GM23338 (cell line): ENCODE measurements at regions not wholly inside any gene's neighbourhood (a gene's known extent, or its start where the extent isn't known, plus 50 kb on each side); places are given as distances from the start of the nearest gene placed in this dataset.

ENCODE experiments used
- ATAC-seq: fragments of 200-7000 bp; cut with Tn5 transposase; 3 replicates; pipeline ENCODE4 v1.9.1; 2020
- DNase-seq: peaks from one replicate; pipeline ENCODE4 v3.0.0-alpha.2; 2015; ENCODE audit warnings: low spot score
- H2AFZ ChIP-seq: fragments of 200-600 bp; sonication (generic); 2 replicates; pipeline ENCODE4 v1.8.0; 2016; ENCODE audit warnings: antibody characterized with exemption, mild to moderate bottlenecking, moderate library complexity
- H3F3A ChIP-seq: fragments of 200-600 bp; sonication (generic); replicated peaks from 2 replicates; pipeline ENCODE4 v1.8.0; 2017; ENCODE audit warnings: antibody characterized with exemption, mixed run types, low read depth
- H3K27ac ChIP-seq: fragments of 200-600 bp; sonication (generic); 2 replicates; pipeline ENCODE4 v1.6.1; 2016; ENCODE audit warnings: low read depth
- H3K27me3 ChIP-seq: fragments of 200-600 bp; sonication (generic); 2 replicates; pipeline ENCODE4 v1.8.0; 2016; ENCODE audit warnings: mild to moderate bottlenecking, mixed run types, moderate library complexity; ENCODE audit not compliant: insufficient read depth
- H3K36me3 ChIP-seq: fragments of 200-600 bp; sonication (generic); 2 replicates; pipeline ENCODE4 v1.8.0; 2016; ENCODE audit warnings: mild to moderate bottlenecking; ENCODE audit not compliant: insufficient read depth
- H3K4me1 ChIP-seq: fragments of 200-600 bp; sonication (generic); 2 replicates; pipeline ENCODE4 v1.8.0; 2016; ENCODE audit warnings: mild to moderate bottlenecking, moderate library complexity; ENCODE audit not compliant: insufficient read depth
- H3K4me2 ChIP-seq: fragments of 200-600 bp; sonication (generic); 2 replicates; pipeline ENCODE4 v1.7.1; 2017; ENCODE audit warnings: mixed run types
- H3K4me3 ChIP-seq: fragments of 200-600 bp; sonication (generic); 2 replicates; pipeline ENCODE4 v1.6.1; 2016; ENCODE audit warnings: mixed run types
- H3K79me2 ChIP-seq: fragments of 200-600 bp; sonication (generic); replicated peaks from 2 replicates; pipeline ENCODE4 v1.8.0; 2017; ENCODE audit warnings: mild to moderate bottlenecking; ENCODE audit not compliant: insufficient read depth
- H3K9me2 ChIP-seq: fragments of 200-600 bp; sonication (generic); 2 replicates; pipeline ENCODE4 v1.8.0; 2017; ENCODE audit not compliant: insufficient read depth
- H4K20me1 ChIP-seq: fragments of 200-600 bp; sonication (generic); replicated peaks from 2 replicates; pipeline ENCODE4 v1.8.0; 2017; ENCODE audit warnings: mild to moderate bottlenecking; ENCODE audit not compliant: insufficient read depth
- H3K27ac Mint-ChIP-seq: 2 replicates; pipeline ENCODE4 v1.8.0; 2020; ENCODE audit warnings: inconsistent platforms, mild to moderate bottlenecking, moderate library complexity, mixed read lengths
- H3K27me3 Mint-ChIP-seq: 3 replicates; pipeline ENCODE4 v1.8.0; 2022; ENCODE audit warnings: low read depth, mild to moderate bottlenecking, moderate library complexity, mixed read lengths, inconsistent platforms; ENCODE audit not compliant: insufficient read depth, poor library complexity
- H3K36me3 Mint-ChIP-seq: 3 replicates; pipeline ENCODE4 v1.8.0; 2021; ENCODE audit warnings: low read depth, mild to moderate bottlenecking, inconsistent platforms, moderate library complexity, mixed read lengths
- H3K4me1 Mint-ChIP-seq: 3 replicates; pipeline ENCODE4 v1.8.0; 2020; ENCODE audit warnings: mild to moderate bottlenecking, inconsistent platforms, mixed read lengths
- H3K4me3 Mint-ChIP-seq: 3 replicates; pipeline ENCODE4 v1.8.0; 2021; ENCODE audit warnings: moderate library complexity, mild to moderate bottlenecking, inconsistent platforms, mixed read lengths
- H3K9me3 Mint-ChIP-seq: 3 replicates; pipeline ENCODE4 v1.8.0; 2020; ENCODE audit warnings: moderate library complexity, mild to moderate bottlenecking, inconsistent platforms, mixed read lengths
- CREB1 ChIP-seq: fragments of 250-450 bp; sonication (Bioruptor Pico); IDR thresholded peaks from 2 replicates; pipeline ENCODE4 v1.5.0; 2020; ENCODE audit warnings: low read depth, mild to moderate bottlenecking, moderate library complexity
- EZH2 ChIP-seq: fragments of 200-600 bp; sonication (generic); IDR thresholded peaks from one replicate; pipeline ENCODE4 v1.8.0; 2017; ENCODE audit warnings: antibody characterized with exemption, mild to moderate bottlenecking, low read depth; ENCODE audit not compliant: unreplicated experiment
- EZH2phosphoT487 ChIP-seq: fragments of 200-600 bp; sonication (generic); IDR thresholded peaks from one replicate; pipeline ENCODE4 v1.8.1; 2018; ENCODE audit warnings: antibody characterized with exemption; ENCODE audit not compliant: unreplicated experiment
- JUNB ChIP-seq: IDR thresholded peaks from one replicate; pipeline ENCODE4 v1.6.1; 2016; ENCODE audit warnings: antibody characterized with exemption; ENCODE audit not compliant: unreplicated experiment
- NANOG ChIP-seq: IDR thresholded peaks from 2 replicates; pipeline ENCODE4 v1.6.1; 2016; ENCODE audit warnings: antibody characterized with exemption, borderline replicate concordance
- POLR2AphosphoS5 ChIP-seq: IDR thresholded peaks from 2 replicates; pipeline ENCODE4 v1.6.1; 2016; ENCODE audit warnings: antibody characterized with exemption, low read depth
- STAT1 ChIP-seq: IDR thresholded peaks from one replicate; pipeline ENCODE4 v1.6.1; 2016; ENCODE audit warnings: antibody characterized with exemption; ENCODE audit not compliant: unreplicated experiment
- ZNF114 ChIP-seq: fragments of 250-450 bp; sonication (Bioruptor Pico); IDR thresholded peaks from 2 replicates; pipeline ENCODE4 v1.5.0; 2020; ENCODE audit warnings: mild to moderate bottlenecking, moderate library complexity
- ZNF331 ChIP-seq: fragments of 250-450 bp; sonication (Bioruptor Pico); IDR thresholded peaks from 2 replicates; pipeline ENCODE4 v1.5.0; 2020; ENCODE audit warnings: low read depth, mild to moderate bottlenecking, moderate library complexity
- TF ChIP-seq, protein P1 (sequence below), 2 experiments: fragments of 200-600 bp in 1 of 2; sonication (generic) in 1 of 2; conservative IDR thresholded peaks; 2 replicates each; pipeline versions ENCODE4 v1.5.1 to v1.6.1; 2016 to 2017; ENCODE audit warnings: antibody characterized with exemption in 2 of 2, low read depth in 2 of 2, mild to moderate bottlenecking in 2 of 2, moderate library complexity in 1 of 2
- TF ChIP-seq, protein P2 (sequence below): IDR thresholded peaks from one replicate; pipeline ENCODE4 v1.6.1; 2018; ENCODE audit warnings: antibody characterized with exemption; ENCODE audit not compliant: unreplicated experiment

DNA sequence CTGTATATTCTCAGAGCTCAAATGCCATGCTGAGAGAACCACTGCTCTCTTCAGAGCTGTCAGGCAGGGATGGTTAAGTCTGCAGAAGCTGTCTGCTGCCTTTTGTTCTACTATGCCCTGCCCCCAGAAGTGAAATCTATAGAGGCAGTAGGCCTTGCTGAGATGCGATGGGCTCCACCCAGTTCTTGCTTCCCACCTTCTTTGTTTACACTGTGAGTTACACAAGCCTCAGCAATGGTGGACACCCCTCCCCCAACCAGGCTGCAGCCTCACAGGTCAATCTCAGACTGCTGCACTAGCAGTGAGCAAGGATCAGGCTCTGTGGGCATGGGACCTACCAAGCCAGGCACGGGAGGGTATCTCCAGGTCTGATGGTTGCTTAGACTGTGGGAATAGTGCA, 271.6 kb downstream of the CENPC start (continued):
- TF ChIP-seq CREB1 (CRISPR knock-in tag) (no peak), NANOG (no peak), EZH2 (no peak)
- TF ChIP-seq, protein P1, sequence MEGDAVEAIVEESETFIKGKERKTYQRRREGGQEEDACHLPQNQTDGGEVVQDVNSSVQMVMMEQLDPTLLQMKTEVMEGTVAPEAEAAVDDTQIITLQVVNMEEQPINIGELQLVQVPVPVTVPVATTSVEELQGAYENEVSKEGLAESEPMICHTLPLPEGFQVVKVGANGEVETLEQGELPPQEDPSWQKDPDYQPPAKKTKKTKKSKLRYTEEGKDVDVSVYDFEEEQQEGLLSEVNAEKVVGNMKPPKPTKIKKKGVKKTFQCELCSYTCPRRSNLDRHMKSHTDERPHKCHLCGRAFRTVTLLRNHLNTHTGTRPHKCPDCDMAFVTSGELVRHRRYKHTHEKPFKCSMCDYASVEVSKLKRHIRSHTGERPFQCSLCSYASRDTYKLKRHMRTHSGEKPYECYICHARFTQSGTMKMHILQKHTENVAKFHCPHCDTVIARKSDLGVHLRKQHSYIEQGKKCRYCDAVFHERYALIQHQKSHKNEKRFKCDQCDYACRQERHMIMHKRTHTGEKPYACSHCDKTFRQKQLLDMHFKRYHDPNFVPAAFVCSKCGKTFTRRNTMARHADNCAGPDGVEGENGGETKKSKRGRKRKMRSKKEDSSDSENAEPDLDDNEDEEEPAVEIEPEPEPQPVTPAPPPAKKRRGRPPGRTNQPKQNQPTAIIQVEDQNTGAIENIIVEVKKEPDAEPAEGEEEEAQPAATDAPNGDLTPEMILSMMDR (conservative IDR thresholded peaks at IDR 0.05; ENCODE audit: low read depth in 2 of 2), result no peak

DNA sequence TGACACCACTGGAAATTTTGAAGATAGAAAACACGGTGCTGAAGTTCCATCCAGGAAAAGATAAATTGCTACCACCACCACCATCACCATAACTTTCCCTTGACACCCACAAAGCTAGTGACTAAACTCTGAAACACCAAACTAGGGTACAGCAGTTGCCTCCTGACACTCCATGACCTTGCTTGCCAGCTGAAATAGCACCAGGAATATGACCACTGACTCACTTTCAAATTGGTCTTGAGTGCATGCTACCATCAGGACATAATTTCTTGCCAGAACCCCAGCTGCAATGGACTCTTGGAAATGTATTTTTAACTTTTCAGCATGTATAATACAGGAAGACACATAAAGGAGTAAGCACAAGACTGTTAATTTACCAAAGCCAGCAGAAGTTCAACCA, 283.3 kb downstream of the CENPC start:
- Mint-ChIP-seq H3K9me3 (no peaks in the 10 kb centered on the region), H3K27me3 (peaks cover 2% of the 10 kb centered on the region), H3K4me3 (no peak overlapping the region), H3K4me1 (peaks cover 4% of the 10 kb centered on the region; the same call in 1 of the 3 replicates), H3K36me3 (no peaks in the 10 kb centered on the region), H3K27ac (no peak overlapping the region)
- no peak overlapping the region for H3K4me3 ChIP-seq
- H2AFZ ChIP-seq, result no peak overlapping the region
- H3K36me3 ChIP-seq, result no peaks in the 10 kb centered on the region
- no peak for DNase-seq
- no peak overlapping the region for H3K4me2 ChIP-seq
- no peaks in the 10 kb centered on the region for H3K79me2 ChIP-seq
- TF ChIP-seq ZNF331 (CRISPR knock-in tag) (no peak), EZH2 (no peak), EZH2phosphoT487 (no peak), ZNF114 (CRISPR knock-in tag) (no peak)
- TF ChIP-seq, protein P1 (conservative IDR thresholded peaks at IDR 0.05; ENCODE audit: low read depth in 2 of 2), result no peak
- no peaks in the 10 kb centered on the region for H3F3A ChIP-seq
- H3K27me3 ChIP-seq, result no peaks in the 10 kb centered on the region
- H3K4me1 ChIP-seq, result no peaks in the 10 kb centered on the region
- no peak overlapping the region for H3K27ac ChIP-seq
- no peak for ATAC-seq
- no peaks in the 10 kb centered on the region for H4K20me1 ChIP-seq
- H3K9me2 ChIP-seq, result peaks cover 15% of the 10 kb centered on the region

DNA sequence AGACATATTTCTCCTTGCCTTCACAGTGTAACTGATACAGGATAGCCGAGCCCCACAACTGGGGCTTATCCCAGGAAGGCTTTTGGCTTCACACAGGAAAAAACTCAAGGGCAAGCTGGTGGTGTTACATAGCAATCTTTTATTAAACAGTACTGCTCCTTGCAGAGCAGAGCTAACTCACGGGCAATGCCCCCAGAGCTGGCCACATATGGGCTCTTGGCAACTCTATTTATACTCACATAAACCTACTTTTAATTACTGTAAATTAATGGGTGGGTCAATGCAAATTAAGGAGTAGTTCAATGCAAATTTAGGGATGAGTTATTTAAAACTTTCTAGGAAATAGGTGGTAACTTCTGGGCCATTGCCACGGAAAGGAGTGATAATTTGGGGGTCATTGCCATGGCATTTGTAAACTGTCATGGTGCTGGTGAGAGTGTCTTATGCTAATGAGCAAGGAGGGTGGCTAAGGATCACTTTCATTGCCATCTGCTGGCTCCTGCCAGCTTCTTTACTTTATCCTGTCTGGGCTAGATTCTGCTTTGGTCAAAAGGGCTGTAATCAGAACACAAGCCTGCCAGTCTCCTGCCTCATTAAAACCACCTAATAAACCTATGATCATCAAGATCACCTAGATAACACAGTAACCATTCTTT, 288.8 kb downstream of the CENPC start:
- H3K4me3 ChIP-seq, result no peak overlapping the region
- no peaks in the 10 kb centered on the region for H3K27me3 Mint-ChIP-seq
- no peaks in the 10 kb centered on the region for H3F3A ChIP-seq
- H3K9me3 Mint-ChIP-seq, result no peaks in the 10 kb centered on the region
- H3K36me3 ChIP-seq, result no peaks in the 10 kb centered on the region
- ATAC-seq, result no peak
- H3K9me2 ChIP-seq, result no peaks in the 10 kb centered on the region; the same call in 1 of the 2 replicates
- H3K36me3 Mint-ChIP-seq, result no peaks in the 10 kb centered on the region
- no peak overlapping the region for H3K27ac ChIP-seq
- H3K4me1 Mint-ChIP-seq, result no peaks in the 10 kb centered on the region
- H3K27me3 ChIP-seq, result no peaks in the 10 kb centered on the region
- no peak overlapping the region for H3K4me3 Mint-ChIP-seq
- peak overlapping the region; percentile 43; the same call in 1 of the 2 replicates for H2AFZ ChIP-seq
- no peaks in the 10 kb centered on the region for H3K4me1 ChIP-seq
- no peaks in the 10 kb centered on the region for H3K79me2 ChIP-seq
- H3K27ac Mint-ChIP-seq, result no peak overlapping the region
- no peaks in the 10 kb centered on the region for H4K20me1 ChIP-seq
- DNase-seq, result no peak
- no peak overlapping the region for H3K4me2 ChIP-seq
- TF ChIP-seq JUNB (no peak), STAT1 (no peak), ZNF331 (CRISPR knock-in tag) (no peak), EZH2 (no peak), CREB1 (CRISPR knock-in tag) (no peak), EZH2phosphoT487 (no peak), POLR2AphosphoS5 (no peak)
- TF ChIP-seq, protein P2, sequence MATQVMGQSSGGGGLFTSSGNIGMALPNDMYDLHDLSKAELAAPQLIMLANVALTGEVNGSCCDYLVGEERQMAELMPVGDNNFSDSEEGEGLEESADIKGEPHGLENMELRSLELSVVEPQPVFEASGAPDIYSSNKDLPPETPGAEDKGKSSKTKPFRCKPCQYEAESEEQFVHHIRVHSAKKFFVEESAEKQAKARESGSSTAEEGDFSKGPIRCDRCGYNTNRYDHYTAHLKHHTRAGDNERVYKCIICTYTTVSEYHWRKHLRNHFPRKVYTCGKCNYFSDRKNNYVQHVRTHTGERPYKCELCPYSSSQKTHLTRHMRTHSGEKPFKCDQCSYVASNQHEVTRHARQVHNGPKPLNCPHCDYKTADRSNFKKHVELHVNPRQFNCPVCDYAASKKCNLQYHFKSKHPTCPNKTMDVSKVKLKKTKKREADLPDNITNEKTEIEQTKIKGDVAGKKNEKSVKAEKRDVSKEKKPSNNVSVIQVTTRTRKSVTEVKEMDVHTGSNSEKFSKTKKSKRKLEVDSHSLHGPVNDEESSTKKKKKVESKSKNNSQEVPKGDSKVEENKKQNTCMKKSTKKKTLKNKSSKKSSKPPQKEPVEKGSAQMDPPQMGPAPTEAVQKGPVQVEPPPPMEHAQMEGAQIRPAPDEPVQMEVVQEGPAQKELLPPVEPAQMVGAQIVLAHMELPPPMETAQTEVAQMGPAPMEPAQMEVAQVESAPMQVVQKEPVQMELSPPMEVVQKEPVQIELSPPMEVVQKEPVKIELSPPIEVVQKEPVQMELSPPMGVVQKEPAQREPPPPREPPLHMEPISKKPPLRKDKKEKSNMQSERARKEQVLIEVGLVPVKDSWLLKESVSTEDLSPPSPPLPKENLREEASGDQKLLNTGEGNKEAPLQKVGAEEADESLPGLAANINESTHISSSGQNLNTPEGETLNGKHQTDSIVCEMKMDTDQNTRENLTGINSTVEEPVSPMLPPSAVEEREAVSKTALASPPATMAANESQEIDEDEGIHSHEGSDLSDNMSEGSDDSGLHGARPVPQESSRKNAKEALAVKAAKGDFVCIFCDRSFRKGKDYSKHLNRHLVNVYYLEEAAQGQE, result no peak
- TF ChIP-seq, protein P1 (conservative IDR thresholded peaks at IDR 0.05; ENCODE audit: low read depth in 2 of 2), result no peak
